Nucleus accumbens (tissue), 56 donors: ENCODE measurements at regions not wholly inside any gene's neighbourhood (a gene's known extent, or its start where the extent isn't known, plus 50 kb on each side); places are given as distances from the start of the nearest gene placed in this dataset.

Source experiments
- DNase-seq, 56 donors: peaks; one replicate each; lab custom pipeline; 2025; lab: John Stamatoyannopoulos, UW

GRCh38 chr1:216794586-216794985, 71.4 kb upstream of the ESRRG start:
- DNase-seq = no peak

- no peak for DNase-seq
Measured at GRCh38 chr1:216793973-216794372, 70.7 kb upstream of the ESRRG start.

DNA sequence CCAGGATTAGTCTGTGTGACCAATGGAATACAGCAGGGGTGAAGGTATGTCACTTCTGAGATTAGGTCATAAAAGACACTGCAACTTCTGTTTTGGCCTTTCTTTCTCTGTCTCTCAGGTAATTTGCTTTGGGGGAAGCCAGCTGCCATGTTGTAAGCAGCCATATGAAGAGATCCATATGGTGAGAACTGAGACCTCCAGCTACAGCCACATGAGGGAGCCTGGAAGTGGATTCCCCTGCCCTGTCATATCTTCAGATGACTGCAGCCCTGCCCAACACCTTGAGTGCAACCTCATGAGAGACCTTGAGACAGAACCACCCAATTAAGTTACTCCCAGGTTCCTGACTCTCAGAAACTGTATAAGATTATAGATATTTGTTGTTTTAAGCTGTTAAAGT, 70.1 kb upstream of the ESRRG start:
- no peak for DNase-seq

- DNase-seq = no peak
Measured at GRCh38 chr1:216788671-216789070, 65.4 kb upstream of the ESRRG start.

GRCh38 chr1:216785737-216786136, 62.5 kb upstream of the ESRRG start:
- no peak for DNase-seq

DNA sequence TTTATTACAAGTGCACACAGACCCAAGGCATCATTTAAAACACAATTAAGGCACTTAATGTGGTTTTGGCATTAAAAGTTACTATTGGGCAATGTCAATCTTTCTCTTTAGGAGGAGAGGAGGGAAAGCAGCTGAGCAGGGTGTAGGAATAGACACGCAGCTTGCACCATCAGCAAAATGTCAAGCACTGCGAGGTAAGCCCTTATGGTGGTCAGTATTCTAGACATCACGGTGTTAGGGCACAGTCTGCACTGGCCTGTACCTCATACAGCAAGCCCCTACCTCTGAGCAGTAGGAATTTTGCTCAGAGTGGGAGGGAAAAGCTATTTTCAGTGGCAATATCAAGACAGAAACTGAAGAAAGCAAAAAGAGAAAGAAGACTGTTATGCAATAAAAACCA, 62.0 kb upstream of the ESRRG start:
- DNase-seq = no peak

GRCh38 chr1:216779686-216780085, 56.5 kb upstream of the ESRRG start:
- DNase-seq = no peak

GRCh38 chr1:216778737-216779136, 55.5 kb upstream of the ESRRG start:
- no peak for DNase-seq

DNA sequence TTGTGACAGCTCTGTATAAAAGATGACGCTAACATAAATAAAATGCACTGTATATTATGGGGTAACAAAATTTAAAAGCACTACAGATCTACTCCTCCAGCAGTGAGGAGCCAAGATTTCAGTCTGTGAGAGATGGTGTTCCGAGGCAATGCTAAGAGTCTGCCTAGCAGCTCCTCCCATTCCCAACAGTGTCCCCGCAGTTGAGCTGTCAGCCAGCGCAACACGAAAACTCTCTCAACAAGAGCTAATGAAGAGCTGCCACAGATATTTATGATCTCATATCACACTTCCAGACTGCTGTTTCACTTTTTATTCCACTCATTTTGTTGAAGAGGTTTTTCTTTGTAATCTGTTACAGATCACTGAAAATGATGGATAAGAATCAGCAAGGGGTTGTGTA, 53.9 kb upstream of the ESRRG start:
- no peak for DNase-seq
